Right atrium auricular region (tissue), 2 donors: ENCODE measurements at regions not wholly inside any gene's neighbourhood (a gene's known extent, or its start where the extent isn't known, plus 50 kb on each side); places are given as distances from the start of the nearest gene placed in this dataset.
"Not testable (repeated sequence)": the region's sequence is repeated elsewhere in the genome, so short reads cannot be mapped to it uniquely, and the experiment has no call there.

Experiments used
- DNase-seq: peaks from one replicate; pipeline ENCODE4 v3.0.0-alpha.2; 2019; ENCODE audit warnings: low spot score
- H3K27ac ChIP-seq, 2 donors: fragments of 200-600 bp; sonication (generic); 1 replicate in 1 of 2; 2 replicates in 1 of 2; pipeline ENCODE4 v1.5.1; 2016 to 2019
- H3K27me3 ChIP-seq, 2 donors: fragments of 200-600 bp; sonication (generic); one replicate each; pipeline versions ENCODE4 v1.5.1 to v1.6.0; 2017 to 2019
- H3K36me3 ChIP-seq: fragments of 200-600 bp; sonication (generic); one replicate; pipeline ENCODE4 v1.5.1; 2016
- H3K4me1 ChIP-seq, 2 donors: fragments of 200-600 bp; sonication (generic); one replicate each; pipeline versions ENCODE4 v1.5.1 to v1.6.0; 2017 to 2019
- H3K4me3 ChIP-seq, 2 donors: fragments of 200-600 bp; sonication (generic); 1 replicate in 1 of 2; 2 replicates in 1 of 2; pipeline ENCODE4 v1.5.1; 2017 to 2019; ENCODE audit warnings: mild to moderate bottlenecking in 1 of 2, moderate library complexity in 1 of 2
- H3K9me3 ChIP-seq, 2 donors: fragments of 200-600 bp; sonication (generic); one replicate each; pipeline ENCODE4 v1.5.1; 2019
- TF ChIP-seq, protein P1 (sequence below), 2 donors: fragments of 200-600 bp; sonication (generic); IDR thresholded peaks; one replicate each; pipeline ENCODE4 v1.5.1; 2019; ENCODE audit warnings: antibody characterized with exemption in 2 of 2

GRCh38 chr5:120817044-120817985 lies 353.2 kb downstream of the PRR16 start:
- DNase-seq: no peak
- no peak overlapping the region for H3K27ac ChIP-seq
- TF ChIP-seq, protein P1, sequence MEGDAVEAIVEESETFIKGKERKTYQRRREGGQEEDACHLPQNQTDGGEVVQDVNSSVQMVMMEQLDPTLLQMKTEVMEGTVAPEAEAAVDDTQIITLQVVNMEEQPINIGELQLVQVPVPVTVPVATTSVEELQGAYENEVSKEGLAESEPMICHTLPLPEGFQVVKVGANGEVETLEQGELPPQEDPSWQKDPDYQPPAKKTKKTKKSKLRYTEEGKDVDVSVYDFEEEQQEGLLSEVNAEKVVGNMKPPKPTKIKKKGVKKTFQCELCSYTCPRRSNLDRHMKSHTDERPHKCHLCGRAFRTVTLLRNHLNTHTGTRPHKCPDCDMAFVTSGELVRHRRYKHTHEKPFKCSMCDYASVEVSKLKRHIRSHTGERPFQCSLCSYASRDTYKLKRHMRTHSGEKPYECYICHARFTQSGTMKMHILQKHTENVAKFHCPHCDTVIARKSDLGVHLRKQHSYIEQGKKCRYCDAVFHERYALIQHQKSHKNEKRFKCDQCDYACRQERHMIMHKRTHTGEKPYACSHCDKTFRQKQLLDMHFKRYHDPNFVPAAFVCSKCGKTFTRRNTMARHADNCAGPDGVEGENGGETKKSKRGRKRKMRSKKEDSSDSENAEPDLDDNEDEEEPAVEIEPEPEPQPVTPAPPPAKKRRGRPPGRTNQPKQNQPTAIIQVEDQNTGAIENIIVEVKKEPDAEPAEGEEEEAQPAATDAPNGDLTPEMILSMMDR (IDR thresholded peaks at IDR 0.05): no peak
- no peaks in the 10 kb centered on the region for H3K9me3 ChIP-seq
- no peaks in the 10 kb centered on the region for H3K36me3 ChIP-seq
- no peaks in the 10 kb centered on the region for H3K27me3 ChIP-seq
- no peak overlapping the region for H3K4me3 ChIP-seq
- no peaks in the 10 kb centered on the region for H3K4me1 ChIP-seq

DNA sequence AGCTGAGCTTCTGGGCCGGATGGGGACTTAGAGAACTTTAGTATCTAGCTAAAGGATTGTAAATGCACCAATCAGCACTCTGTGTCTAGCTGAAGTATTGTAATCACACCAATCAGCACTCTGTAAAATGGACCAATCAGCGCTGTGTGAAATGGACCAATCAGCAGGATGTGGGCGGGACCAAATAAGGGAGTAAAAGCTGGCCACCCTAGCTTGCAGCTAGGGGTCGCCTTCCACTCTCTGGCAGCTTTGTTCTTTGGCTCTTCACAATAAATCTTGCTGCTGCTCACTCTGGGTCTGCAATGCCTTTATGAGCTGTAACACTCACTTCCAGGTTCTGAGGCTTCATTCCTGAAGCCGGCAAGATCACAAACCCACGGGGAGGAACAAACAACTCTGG lies 354.0 kb downstream of the PRR16 start:
- H3K27me3 ChIP-seq: no peaks in the 10 kb centered on the region
- TF ChIP-seq, protein P1 (IDR thresholded peaks at IDR 0.05): no peak
- no peaks in the 10 kb centered on the region for H3K36me3 ChIP-seq
- H3K4me3 ChIP-seq: no peak overlapping the region
- DNase-seq: no peak
- H3K9me3 ChIP-seq: no peaks in the 10 kb centered on the region
- no peaks in the 10 kb centered on the region for H3K4me1 ChIP-seq
- no peak overlapping the region for H3K27ac ChIP-seq

- no peaks in the 10 kb centered on the region for H3K9me3 ChIP-seq
- no peak for DNase-seq
- TF ChIP-seq, protein P1 (IDR thresholded peaks at IDR 0.05): no peak
These were observed 359.2 kb downstream of the PRR16 start for GRCh38 chr5:120823328-120823727.

GRCh38 chr5:120831646-120832045 lies 367.5 kb downstream of the PRR16 start:
- H3K27me3 ChIP-seq, H3K9me3 ChIP-seq, H3K27ac ChIP-seq, H3K36me3 ChIP-seq, DNase-seq, H3K4me3 ChIP-seq, H3K4me1 ChIP-seq: not testable (repeated sequence)

More at GRCh38 chr5:120823328-120823727, 359.2 kb downstream of the PRR16 start:
- Histone ChIP-seq H3K4me3 (no peak overlapping the region), H3K4me1 (no peaks in the 10 kb centered on the region), H3K27ac (no peak overlapping the region), H3K36me3 (no peaks in the 10 kb centered on the region), H3K27me3 (no peaks in the 10 kb centered on the region)

GRCh38 chr5:120841830-120842229 lies 377.7 kb downstream of the PRR16 start:
- H3K9me3 ChIP-seq: no peaks in the 10 kb centered on the region
- no peaks in the 10 kb centered on the region for H3K27me3 ChIP-seq
- no peaks in the 10 kb centered on the region for H3K36me3 ChIP-seq
- no peak overlapping the region for H3K27ac ChIP-seq
- DNase-seq: no peak
- no peak overlapping the region for H3K4me3 ChIP-seq
- H3K4me1 ChIP-seq: no peaks in the 10 kb centered on the region
- TF ChIP-seq, protein P1 (IDR thresholded peaks at IDR 0.05): no peak

GRCh38 chr5:120843390-120843980 lies 379.4 kb downstream of the PRR16 start:
- TF ChIP-seq, protein P1 (IDR thresholded peaks at IDR 0.05): no peak
- no peak for DNase-seq
- Histone ChIP-seq H3K36me3 (no peaks in the 10 kb centered on the region), H3K4me3 (no peak overlapping the region), H3K27ac (no peak overlapping the region), H3K9me3 (no peaks in the 10 kb centered on the region), H3K4me1 (no peaks in the 10 kb centered on the region), H3K27me3 (no peaks in the 10 kb centered on the region)
